CD4-positive, CD25-positive, alpha-beta regulatory T cell (primary cell): ENCODE measurements at regions not wholly inside any gene's neighbourhood (a gene's known extent, or its start where the extent isn't known, plus 50 kb on each side); places are given as distances from the start of the nearest gene placed in this dataset.

Experiments
- ATAC-seq, 2 donors: fragments of 150-1000 bp; cut with Tn5 transposase; one replicate each; pipeline ENCODE4 v1.10.0; 2021; ENCODE audit warnings: low read depth in 2 of 2, moderate number of reproducible peaks in 2 of 2, moderate library complexity in 1 of 2
- DNase-seq, 3 donors: peaks; one replicate each; pipeline versions ENCODE4 v3.0.0 to v3.0.0-alpha.2; 2012 to 2022; ENCODE audit warnings: mixed read lengths in 1 of 3
- H3K27ac ChIP-seq: one replicate; pipeline ENCODE4 v1.7.0; 2013; ENCODE audit warnings: mild to moderate bottlenecking, low read length; ENCODE audit not compliant: insufficient read depth, poor library complexity, severe bottlenecking
- H3K27me3 ChIP-seq: one replicate; pipeline ENCODE4 v1.7.0; 2013; ENCODE audit warnings: low read length; ENCODE audit not compliant: control insufficient read depth, insufficient read depth
- H3K36me3 ChIP-seq: one replicate; pipeline ENCODE4 v1.7.0; 2013; ENCODE audit warnings: mild to moderate bottlenecking, low read length, moderate library complexity; ENCODE audit not compliant: control insufficient read depth, insufficient read depth
- H3K4me1 ChIP-seq: 2 replicates; pipeline ENCODE4 v1.7.0; 2013; ENCODE audit warnings: mild to moderate bottlenecking, low read length; ENCODE audit not compliant: insufficient read depth, control insufficient read depth, poor library complexity, severe bottlenecking
- H3K4me3 ChIP-seq: one replicate; pipeline ENCODE4 v1.7.0; 2013; ENCODE audit warnings: low read depth, mild to moderate bottlenecking, low read length, moderate library complexity
- H3K9me3 ChIP-seq, 2 experiments: 1 replicate in 1 of 2; 2 replicates in 1 of 2; pipeline ENCODE4 v1.7.0; 2013; ENCODE audit warnings: low read length in 2 of 2, mild to moderate bottlenecking in 1 of 2, moderate library complexity in 1 of 2; ENCODE audit not compliant: control insufficient read depth in 2 of 2
- H3K27ac Mint-ChIP-seq, 3 donors: one replicate each; pipeline ENCODE4 v1.8.0; 2020 to 2022; ENCODE audit warnings: mild to moderate bottlenecking in 3 of 3, mixed read lengths in 3 of 3, moderate library complexity in 2 of 3
- H3K27me3 Mint-ChIP-seq: one replicate; pipeline ENCODE4 v1.8.0; 2022; ENCODE audit warnings: mild to moderate bottlenecking, mixed read lengths
- H3K36me3 Mint-ChIP-seq: one replicate; pipeline ENCODE4 v1.8.0; 2020; ENCODE audit warnings: mixed read lengths
- H3K4me1 Mint-ChIP-seq, 4 donors: one replicate each; pipeline ENCODE4 v1.8.0; 2020 to 2022; ENCODE audit warnings: mixed read lengths in 4 of 4, mild to moderate bottlenecking in 1 of 4
- H3K4me3 Mint-ChIP-seq, 4 donors: one replicate each; pipeline ENCODE4 v1.8.0; 2020 to 2022; ENCODE audit warnings: mild to moderate bottlenecking in 4 of 4, mixed read lengths in 4 of 4, moderate library complexity in 3 of 4
- H3K9me3 Mint-ChIP-seq, 7 donors: one replicate each; pipeline ENCODE4 v1.8.0; 2020 to 2022; ENCODE audit warnings: mixed read lengths in 7 of 7, mild to moderate bottlenecking in 3 of 7, moderate library complexity in 2 of 7

DNA sequence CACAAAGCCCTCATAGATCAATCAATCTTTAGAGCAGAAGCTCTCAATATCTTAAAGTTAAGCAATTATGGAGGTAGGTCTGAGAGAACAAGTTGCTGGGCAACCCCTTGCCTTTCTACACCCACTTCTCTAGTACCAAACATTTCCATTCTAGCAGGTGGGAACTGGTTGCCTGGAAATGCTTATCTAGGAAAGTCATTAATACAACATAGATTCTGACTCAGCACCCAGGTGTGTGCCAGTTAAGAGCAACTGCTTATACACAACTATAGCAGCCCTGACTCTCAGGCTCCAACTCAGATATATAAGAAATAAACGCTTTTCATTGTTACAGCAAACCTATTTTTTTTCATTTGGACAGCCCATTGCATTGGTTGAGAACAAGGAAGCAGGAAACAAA lies 237.7 kb downstream of the IRS1 start:
- H3K4me3 Mint-ChIP-seq: no peak overlapping the region
- H3K36me3 Mint-ChIP-seq: no peaks in the 10 kb centered on the region
- no peak for ATAC-seq

DNA sequence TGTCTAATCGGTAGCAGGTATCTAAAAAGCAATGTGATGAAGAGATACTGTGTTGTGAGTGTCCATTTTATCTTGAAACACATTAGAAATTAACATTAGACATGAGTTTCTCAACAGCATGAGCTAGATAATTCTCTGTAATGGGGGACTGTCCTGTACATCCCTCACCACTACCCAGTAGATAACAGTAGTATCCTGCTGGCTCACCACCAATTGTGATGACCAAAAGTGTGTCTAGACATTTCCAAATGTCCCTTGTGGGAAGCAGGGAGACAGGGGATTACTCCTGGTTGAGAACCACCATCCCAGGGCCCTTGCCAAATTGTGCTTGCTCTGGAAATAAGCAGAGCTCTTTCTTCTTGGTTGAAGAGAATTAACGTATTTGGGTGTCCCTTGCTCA lies 239.3 kb downstream of the IRS1 start:
- H3K9me3 Mint-ChIP-seq: peaks cover 0 to 2% (median 0%) of the 10 kb centered on the region in 7 donors
- H3K4me1 Mint-ChIP-seq: no peaks in the 10 kb centered on the region
- H3K9me3 ChIP-seq: no peaks in the 10 kb centered on the region

More for the DNA sequence above, 237.7 kb downstream of the IRS1 start:
- DNase-seq: no peak
- H3K4me3 ChIP-seq: no peak overlapping the region
- H3K27me3 Mint-ChIP-seq: no peaks in the 10 kb centered on the region
- peaks cover 0 to 2% (median 0%) of the 10 kb centered on the region in 7 donors for H3K9me3 Mint-ChIP-seq
- H3K4me1 Mint-ChIP-seq: no peaks in the 10 kb centered on the region
- H3K27ac ChIP-seq: no peak overlapping the region
- H3K9me3 ChIP-seq: no peaks in the 10 kb centered on the region
- H3K4me1 ChIP-seq: no peaks in the 10 kb centered on the region
- H3K27ac Mint-ChIP-seq: no peak overlapping the region
- H3K36me3 ChIP-seq: no peaks in the 10 kb centered on the region
- H3K27me3 ChIP-seq: no peaks in the 10 kb centered on the region

DNA sequence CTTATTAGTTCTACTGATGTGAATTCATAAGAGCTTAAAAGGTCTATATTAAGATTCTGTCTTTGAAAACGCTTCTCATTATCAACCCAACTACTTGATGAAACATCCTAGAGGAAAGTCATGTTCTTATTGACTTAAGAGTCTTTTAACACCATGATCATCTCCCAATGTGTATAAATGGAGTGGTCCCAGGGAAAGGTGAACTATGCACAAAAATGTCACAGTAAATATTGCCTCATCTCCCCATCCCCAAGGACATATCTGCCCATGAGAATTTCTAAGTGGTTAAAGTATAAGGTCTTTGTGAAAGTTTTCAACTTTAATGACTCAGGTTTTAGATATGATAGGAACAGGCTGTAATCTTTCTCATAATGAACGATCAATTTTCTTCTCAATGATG lies 240.1 kb downstream of the IRS1 start:
- Mint-ChIP-seq H3K4me1 (no peaks in the 10 kb centered on the region), H3K27ac (no peak overlapping the region), H3K4me3 (no peak overlapping the region), H3K36me3 (no peaks in the 10 kb centered on the region), H3K9me3 (peaks cover 0 to 2% (median 0%) of the 10 kb centered on the region in 7 donors), H3K27me3 (no peaks in the 10 kb centered on the region)
- DNase-seq: no peak
- H3K27ac ChIP-seq: no peak overlapping the region
- H3K9me3 ChIP-seq: no peaks in the 10 kb centered on the region
- H3K36me3 ChIP-seq: no peaks in the 10 kb centered on the region
- ATAC-seq: no peak
- no peak overlapping the region for H3K4me3 ChIP-seq
- H3K27me3 ChIP-seq: no peaks in the 10 kb centered on the region
- no peaks in the 10 kb centered on the region for H3K4me1 ChIP-seq

More for the DNA sequence above, 239.3 kb downstream of the IRS1 start:
- Mint-ChIP-seq H3K27me3 (no peaks in the 10 kb centered on the region), H3K27ac (no peak overlapping the region), H3K36me3 (no peaks in the 10 kb centered on the region), H3K4me3 (no peak overlapping the region)
- no peak overlapping the region for H3K4me3 ChIP-seq
- H3K4me1 ChIP-seq: no peaks in the 10 kb centered on the region
- H3K27me3 ChIP-seq: no peaks in the 10 kb centered on the region
- H3K27ac ChIP-seq: no peak overlapping the region
- H3K36me3 ChIP-seq: no peaks in the 10 kb centered on the region
- DNase-seq: no peak
- ATAC-seq: no peak

DNA sequence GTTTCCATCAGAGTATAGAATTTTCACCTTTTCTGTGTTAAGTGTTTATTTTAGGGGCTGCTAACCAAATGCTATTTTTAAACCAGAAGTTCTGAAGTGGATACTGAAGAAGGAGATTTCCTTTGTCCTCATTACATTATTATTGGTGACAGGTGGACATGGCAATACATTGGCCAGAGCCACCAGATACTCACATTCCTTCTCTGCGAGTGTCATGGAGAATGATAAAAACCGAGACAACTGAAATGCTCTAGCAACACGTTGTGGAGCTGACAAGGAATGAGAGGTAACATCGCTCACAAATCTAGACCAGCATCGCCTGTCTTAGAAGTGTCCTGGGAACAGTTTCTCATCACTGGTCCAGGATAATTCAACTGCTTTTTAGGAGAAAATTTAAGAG lies 241.2 kb downstream of the IRS1 start:
- H3K4me3 Mint-ChIP-seq: no peak overlapping the region
- H3K27ac Mint-ChIP-seq: no peak overlapping the region
- ATAC-seq (no peak), DNase-seq (no peak)
- Histone ChIP-seq H3K9me3 (no peaks in the 10 kb centered on the region), H3K4me1 (no peaks in the 10 kb centered on the region), H3K27me3 (no peaks in the 10 kb centered on the region), H3K4me3 (no peak overlapping the region), H3K36me3 (no peaks in the 10 kb centered on the region), H3K27ac (no peak overlapping the region)
- no peaks in the 10 kb centered on the region for H3K4me1 Mint-ChIP-seq
- no peaks in the 10 kb centered on the region for H3K36me3 Mint-ChIP-seq
- peaks cover 0 to 2% (median 0%) of the 10 kb centered on the region in 7 donors for H3K9me3 Mint-ChIP-seq
- no peaks in the 10 kb centered on the region for H3K27me3 Mint-ChIP-seq

DNA sequence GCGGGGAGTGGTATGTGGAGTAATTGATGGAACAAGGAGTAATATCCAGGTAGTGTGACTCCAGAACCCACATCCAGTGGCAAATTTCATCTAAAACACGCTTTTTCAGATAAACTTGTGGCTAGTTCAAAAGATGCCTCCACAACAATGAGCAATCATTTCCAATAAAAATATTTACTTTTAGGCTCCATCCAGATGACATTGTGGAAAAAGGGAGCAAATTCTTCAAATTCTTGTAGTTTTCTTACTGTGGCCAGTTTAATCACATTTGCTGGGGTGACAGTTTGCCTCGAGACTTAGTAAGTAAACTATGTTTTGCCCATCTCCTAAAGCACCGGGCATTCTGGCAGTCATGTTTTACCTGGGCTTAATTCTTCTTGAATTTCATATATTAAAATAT lies 243.6 kb downstream of the IRS1 start:
- Histone ChIP-seq H3K27ac (no peak overlapping the region), H3K36me3 (no peaks in the 10 kb centered on the region), H3K27me3 (no peaks in the 10 kb centered on the region), H3K4me3 (no peak overlapping the region), H3K9me3 (no peaks in the 10 kb centered on the region), H3K4me1 (no peaks in the 10 kb centered on the region)
- DNase-seq: no peak
- peaks cover 0 to 2% (median 0%) of the 10 kb centered on the region in 7 donors for H3K9me3 Mint-ChIP-seq
- H3K27ac Mint-ChIP-seq: no peak overlapping the region
- no peak for ATAC-seq
- no peaks in the 10 kb centered on the region for H3K36me3 Mint-ChIP-seq
- no peaks in the 10 kb centered on the region for H3K4me1 Mint-ChIP-seq
- H3K4me3 Mint-ChIP-seq: no peak overlapping the region
- no peaks in the 10 kb centered on the region for H3K27me3 Mint-ChIP-seq

DNA sequence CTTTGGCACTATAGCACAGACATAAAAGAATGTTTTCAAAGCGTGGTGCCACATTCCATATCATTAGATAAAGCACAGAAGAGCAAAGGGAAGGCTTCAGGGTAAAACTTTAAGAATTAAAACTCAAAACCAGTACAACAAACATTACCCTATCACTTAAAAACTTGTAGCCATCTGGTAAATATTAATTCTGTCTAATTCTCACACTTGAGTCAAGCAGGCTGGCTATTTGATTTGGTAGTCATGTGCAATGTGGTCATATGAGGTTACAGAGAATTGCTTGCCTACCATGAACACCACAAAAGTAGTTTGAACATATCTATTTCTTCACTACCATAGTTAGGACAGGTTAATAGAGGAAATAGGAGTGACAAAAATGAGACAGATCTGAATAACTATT lies 244.9 kb downstream of the IRS1 start:
- Histone ChIP-seq H3K27me3 (no peaks in the 10 kb centered on the region), H3K36me3 (no peaks in the 10 kb centered on the region), H3K27ac (no peak overlapping the region), H3K4me3 (no peak overlapping the region), H3K9me3 (no peaks in the 10 kb centered on the region), H3K4me1 (no peaks in the 10 kb centered on the region)
- DNase-seq: no peak
- H3K27me3 Mint-ChIP-seq: no peaks in the 10 kb centered on the region
- no peak for ATAC-seq
- no peaks in the 10 kb centered on the region for H3K4me1 Mint-ChIP-seq
- H3K36me3 Mint-ChIP-seq: no peaks in the 10 kb centered on the region
- peaks cover 0 to 2% (median 0%) of the 10 kb centered on the region in 7 donors for H3K9me3 Mint-ChIP-seq
- no peak overlapping the region for H3K4me3 Mint-ChIP-seq
- no peak overlapping the region for H3K27ac Mint-ChIP-seq

DNA sequence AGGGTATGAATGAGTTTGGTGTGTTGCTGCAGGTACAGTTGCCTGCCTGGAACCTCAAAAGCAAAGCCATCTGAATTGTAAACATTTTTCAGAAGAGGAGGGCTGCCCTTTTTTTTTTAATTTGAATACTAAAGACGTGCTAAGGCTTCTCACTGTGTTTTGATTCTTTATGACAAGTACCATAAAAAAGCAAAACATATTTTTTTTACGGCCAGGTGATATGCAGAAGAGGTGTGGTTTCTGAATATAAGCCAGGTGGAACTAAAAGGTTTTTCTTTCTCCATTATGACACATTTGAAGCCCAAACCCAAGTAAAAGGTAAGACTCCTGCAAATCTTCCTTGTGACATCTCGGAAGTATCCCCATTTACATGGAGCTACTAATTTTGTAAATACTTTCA lies 246.3 kb downstream of the IRS1 start:
- Mint-ChIP-seq H3K27ac (no peak overlapping the region), H3K27me3 (no peaks in the 10 kb centered on the region), H3K9me3 (peaks cover 0 to 2% (median 0%) of the 10 kb centered on the region in 7 donors), H3K4me3 (no peak overlapping the region), H3K36me3 (no peaks in the 10 kb centered on the region), H3K4me1 (no peaks in the 10 kb centered on the region)
- no peaks in the 10 kb centered on the region for H3K36me3 ChIP-seq
- H3K9me3 ChIP-seq: no peaks in the 10 kb centered on the region
- no peak overlapping the region for H3K4me3 ChIP-seq
- no peaks in the 10 kb centered on the region for H3K27me3 ChIP-seq
- H3K4me1 ChIP-seq: no peaks in the 10 kb centered on the region
- ATAC-seq (no peak), DNase-seq (no peak)
- H3K27ac ChIP-seq: no peak overlapping the region

DNA sequence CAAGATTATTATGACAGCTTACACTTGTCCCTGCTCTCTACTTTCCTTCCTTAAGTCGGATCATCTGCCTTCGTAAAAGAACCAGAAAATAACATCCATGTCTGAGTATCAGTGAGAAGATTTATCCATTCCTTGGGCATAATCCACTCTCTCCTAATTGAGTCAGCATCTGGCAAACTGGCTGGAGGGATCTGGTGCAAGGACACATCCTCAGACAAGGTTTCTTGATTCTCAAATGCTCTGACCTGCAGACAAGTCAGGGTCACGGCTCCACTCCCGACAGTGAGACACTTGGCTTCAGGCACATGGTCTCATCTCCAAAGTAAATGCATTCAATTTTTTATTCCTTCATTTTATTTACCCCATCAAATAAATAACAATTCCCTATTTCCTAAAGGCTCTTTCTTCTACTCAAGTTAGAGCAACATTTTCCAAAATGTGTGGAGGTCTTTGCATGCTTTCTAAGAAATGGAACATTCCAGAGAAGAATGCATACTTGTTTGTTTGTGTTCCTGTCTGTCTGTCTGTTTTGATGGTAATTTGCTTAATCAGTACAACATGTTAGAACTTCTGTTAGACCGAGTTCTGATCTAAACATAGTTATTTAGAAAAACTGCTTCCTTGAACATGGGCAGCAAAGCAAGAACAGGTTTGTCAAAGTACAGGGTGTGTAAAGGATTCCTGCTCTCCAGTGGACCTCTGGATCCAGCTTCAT lies 246.9 kb downstream of the IRS1 start:
- Mint-ChIP-seq H3K27me3 (no peaks in the 10 kb centered on the region), H3K4me3 (no peak overlapping the region), H3K36me3 (no peaks in the 10 kb centered on the region), H3K27ac (no peak overlapping the region), H3K4me1 (no peaks in the 10 kb centered on the region), H3K9me3 (peaks cover 0 to 2% (median 0%) of the 10 kb centered on the region in 7 donors)
- H3K4me1 ChIP-seq: no peaks in the 10 kb centered on the region
- H3K27me3 ChIP-seq: no peaks in the 10 kb centered on the region
- H3K36me3 ChIP-seq: no peaks in the 10 kb centered on the region
- no peaks in the 10 kb centered on the region for H3K9me3 ChIP-seq
- ATAC-seq (no peak), DNase-seq (no peak)
- no peak overlapping the region for H3K4me3 ChIP-seq
- H3K27ac ChIP-seq: no peak overlapping the region
